GM12878 (cell line): ENCODE measurements at regions not wholly inside any gene's neighbourhood (a gene's known extent, or its start where the extent isn't known, plus 50 kb on each side); places are given as distances from the start of the nearest gene placed in this dataset.

Experiments used
- BCL11A ChIP-seq: IDR thresholded peaks from 2 replicates; pipeline ENCODE4 v1.6.1; 2011; ENCODE audit warnings: low read depth, low read length
- BHLHE40 ChIP-seq, 2 experiments: fragments of 450-650 bp in 1 of 2; IDR thresholded peaks; 2 replicates each; pipeline ENCODE4 v1.6.1; 2011 to 2017; ENCODE audit warnings: low read depth in 2 of 2, borderline replicate concordance in 1 of 2, improper control_type of control experiment in 1 of 2, low read length in 1 of 2, mild to moderate bottlenecking in 1 of 2
- CEBPB ChIP-seq, 2 experiments: fragments of 150-350 bp in 1 of 2; IDR thresholded peaks; 2 replicates each; pipeline ENCODE4 v1.6.1; 2012 to 2014; ENCODE audit warnings: low read depth in 2 of 2, low read length in 2 of 2, borderline replicate concordance in 1 of 2, inconsistent platforms in 1 of 2
- CHD1 ChIP-seq: IDR thresholded peaks from 2 replicates; pipeline ENCODE4 v1.6.1; 2012; ENCODE audit warnings: low read depth, low read length, improper control_type of control experiment
- EGR1 ChIP-seq, 2 experiments: IDR thresholded peaks; 1 replicate in 1 of 2; 2 replicates in 1 of 2; pipeline ENCODE4 v1.6.1; 2011 to 2012; ENCODE audit warnings: low read depth in 2 of 2, low read length in 2 of 2, borderline replicate concordance in 1 of 2, mild to moderate bottlenecking in 1 of 2, moderate library complexity in 1 of 2
- MTA3 ChIP-seq: IDR thresholded peaks from 2 replicates; pipeline ENCODE4 v1.6.1; 2012; ENCODE audit warnings: low read length, inconsistent platforms, borderline replicate concordance
- MYB ChIP-seq: fragments of 150-350 bp; IDR thresholded peaks from 2 replicates; pipeline ENCODE4 v1.6.1; 2014; ENCODE audit warnings: mild to moderate bottlenecking, low read depth, low read length, borderline replicate concordance
- PAX5 ChIP-seq: IDR thresholded peaks from 2 replicates; pipeline ENCODE4 v1.6.1; 2011; ENCODE audit warnings: low read depth, low read length, borderline replicate concordance
- ZNF207 ChIP-seq: fragments of 450-650 bp; IDR thresholded peaks from 2 replicates; pipeline ENCODE4 v1.6.1; 2014; ENCODE audit warnings: antibody characterized with exemption, mild to moderate bottlenecking, borderline replicate concordance
- ZNF217 ChIP-seq: fragments of 450-650 bp; IDR thresholded peaks from 2 replicates; pipeline ENCODE4 v1.6.1; 2017; ENCODE audit warnings: antibody characterized with exemption, mild to moderate bottlenecking
- TF ChIP-seq, protein P1 (sequence below): fragments of 150-350 bp; IDR thresholded peaks from 2 replicates; pipeline ENCODE4 v1.6.1; 2016; ENCODE audit warnings: low read depth, low read length
- TF ChIP-seq, protein P2 (sequence below): IDR thresholded peaks from 2 replicates; pipeline ENCODE4 v1.6.1; 2012; ENCODE audit warnings: low read depth, low read length, improper control_type of control experiment
- TF ChIP-seq, protein P3 (sequence below): IDR thresholded peaks from 2 replicates; pipeline ENCODE4 v1.6.1; 2012; ENCODE audit warnings: mild to moderate bottlenecking, low read depth, low read length
- TF ChIP-seq, protein P4 (sequence below): fragments of 450-650 bp; IDR thresholded peaks from 2 replicates; pipeline ENCODE4 v1.6.1; 2017; ENCODE audit warnings: antibody characterized with exemption, mild to moderate bottlenecking, moderate library complexity
- TF ChIP-seq, protein P5 (sequence below): fragments of 450-650 bp; formaldehyde crosslinking; IDR thresholded peaks from 2 replicates; pipeline ENCODE4 v1.5.0; 2022; ENCODE audit warnings: mild to moderate bottlenecking, missing genetic modification characterization

DNA sequence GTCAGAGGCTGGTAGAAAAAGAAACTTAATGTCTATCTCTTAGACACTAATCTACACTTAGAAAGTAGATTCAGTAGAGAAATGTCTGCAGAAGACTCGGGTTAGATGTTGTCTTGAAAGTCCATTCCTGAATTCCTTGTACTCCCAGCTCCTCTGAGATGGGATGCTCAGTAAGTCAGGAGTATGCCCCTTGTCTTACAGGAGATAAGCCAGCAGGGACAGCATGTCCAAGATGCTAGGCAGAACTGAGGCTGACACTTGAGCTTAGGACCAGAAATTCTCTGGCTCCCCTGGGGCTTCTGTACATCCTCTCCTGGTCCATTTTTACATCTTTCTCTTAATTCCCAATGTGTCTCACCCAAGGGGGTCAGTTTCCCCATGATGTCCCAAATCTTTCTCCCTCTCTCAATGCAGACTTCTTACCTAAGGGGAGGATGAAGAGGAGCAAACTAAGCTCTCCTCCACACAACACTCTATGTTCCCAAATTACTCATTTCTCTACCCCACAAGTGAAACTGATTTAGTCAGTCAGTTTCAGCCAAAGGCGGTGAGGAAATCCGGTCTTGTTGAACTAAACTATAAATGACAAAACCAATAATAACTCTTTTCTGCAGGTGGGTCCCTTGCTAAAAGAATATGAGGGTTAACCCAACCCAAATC, 558.2 kb upstream of the DIPK2B start (continued):
- TF ChIP-seq, protein P1, sequence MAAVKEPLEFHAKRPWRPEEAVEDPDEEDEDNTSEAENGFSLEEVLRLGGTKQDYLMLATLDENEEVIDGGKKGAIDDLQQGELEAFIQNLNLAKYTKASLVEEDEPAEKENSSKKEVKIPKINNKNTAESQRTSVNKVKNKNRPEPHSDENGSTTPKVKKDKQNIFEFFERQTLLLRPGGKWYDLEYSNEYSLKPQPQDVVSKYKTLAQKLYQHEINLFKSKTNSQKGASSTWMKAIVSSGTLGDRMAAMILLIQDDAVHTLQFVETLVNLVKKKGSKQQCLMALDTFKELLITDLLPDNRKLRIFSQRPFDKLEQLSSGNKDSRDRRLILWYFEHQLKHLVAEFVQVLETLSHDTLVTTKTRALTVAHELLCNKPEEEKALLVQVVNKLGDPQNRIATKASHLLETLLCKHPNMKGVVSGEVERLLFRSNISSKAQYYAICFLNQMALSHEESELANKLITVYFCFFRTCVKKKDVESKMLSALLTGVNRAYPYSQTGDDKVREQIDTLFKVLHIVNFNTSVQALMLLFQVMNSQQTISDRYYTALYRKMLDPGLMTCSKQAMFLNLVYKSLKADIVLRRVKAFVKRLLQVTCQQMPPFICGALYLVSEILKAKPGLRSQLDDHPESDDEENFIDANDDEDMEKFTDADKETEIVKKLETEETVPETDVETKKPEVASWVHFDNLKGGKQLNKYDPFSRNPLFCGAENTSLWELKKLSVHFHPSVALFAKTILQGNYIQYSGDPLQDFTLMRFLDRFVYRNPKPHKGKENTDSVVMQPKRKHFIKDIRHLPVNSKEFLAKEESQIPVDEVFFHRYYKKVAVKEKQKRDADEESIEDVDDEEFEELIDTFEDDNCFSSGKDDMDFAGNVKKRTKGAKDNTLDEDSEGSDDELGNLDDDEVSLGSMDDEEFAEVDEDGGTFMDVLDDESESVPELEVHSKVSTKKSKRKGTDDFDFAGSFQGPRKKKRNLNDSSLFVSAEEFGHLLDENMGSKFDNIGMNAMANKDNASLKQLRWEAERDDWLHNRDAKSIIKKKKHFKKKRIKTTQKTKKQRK: no peak
- TF ChIP-seq EGR1 (IDR thresholded peaks at IDR 0.05; ENCODE audit: borderline replicate concordance in 1 of 2, low read depth in 2 of 2, low read length in 2 of 2) (peak in 1 of 2 experiments; percentile 54; a peak in 1 of 3 replicates), CHD1 (no peak), MYB (no peak), BHLHE40 (IDR thresholded peaks at IDR 0.05; ENCODE audit: borderline replicate concordance in 1 of 2, low read depth in 2 of 2, low read length in 1 of 2) (peak in 1 of 2 experiments; percentile 46; a peak in 1 of 4 replicates), BCL11A (peak; percentile 94), CEBPB (IDR thresholded peaks at IDR 0.05; ENCODE audit: borderline replicate concordance in 1 of 2, low read depth in 2 of 2, low read length in 2 of 2) (peak in 1 of 2 experiments; percentile 86; a peak in 2 of 4 replicates), PAX5 (peak; percentile 60; the same call in 1 of the 2 replicates), MTA3 (peak; percentile 95), ZNF207 (no peak), ZNF217 (0 out of 2 replicates have a peak, but pooled peaks have one; percentile 58)
- TF ChIP-seq, protein P2, sequence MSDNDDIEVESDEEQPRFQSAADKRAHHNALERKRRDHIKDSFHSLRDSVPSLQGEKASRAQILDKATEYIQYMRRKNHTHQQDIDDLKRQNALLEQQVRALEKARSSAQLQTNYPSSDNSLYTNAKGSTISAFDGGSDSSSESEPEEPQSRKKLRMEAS: no peak
- TF ChIP-seq, protein P3, sequence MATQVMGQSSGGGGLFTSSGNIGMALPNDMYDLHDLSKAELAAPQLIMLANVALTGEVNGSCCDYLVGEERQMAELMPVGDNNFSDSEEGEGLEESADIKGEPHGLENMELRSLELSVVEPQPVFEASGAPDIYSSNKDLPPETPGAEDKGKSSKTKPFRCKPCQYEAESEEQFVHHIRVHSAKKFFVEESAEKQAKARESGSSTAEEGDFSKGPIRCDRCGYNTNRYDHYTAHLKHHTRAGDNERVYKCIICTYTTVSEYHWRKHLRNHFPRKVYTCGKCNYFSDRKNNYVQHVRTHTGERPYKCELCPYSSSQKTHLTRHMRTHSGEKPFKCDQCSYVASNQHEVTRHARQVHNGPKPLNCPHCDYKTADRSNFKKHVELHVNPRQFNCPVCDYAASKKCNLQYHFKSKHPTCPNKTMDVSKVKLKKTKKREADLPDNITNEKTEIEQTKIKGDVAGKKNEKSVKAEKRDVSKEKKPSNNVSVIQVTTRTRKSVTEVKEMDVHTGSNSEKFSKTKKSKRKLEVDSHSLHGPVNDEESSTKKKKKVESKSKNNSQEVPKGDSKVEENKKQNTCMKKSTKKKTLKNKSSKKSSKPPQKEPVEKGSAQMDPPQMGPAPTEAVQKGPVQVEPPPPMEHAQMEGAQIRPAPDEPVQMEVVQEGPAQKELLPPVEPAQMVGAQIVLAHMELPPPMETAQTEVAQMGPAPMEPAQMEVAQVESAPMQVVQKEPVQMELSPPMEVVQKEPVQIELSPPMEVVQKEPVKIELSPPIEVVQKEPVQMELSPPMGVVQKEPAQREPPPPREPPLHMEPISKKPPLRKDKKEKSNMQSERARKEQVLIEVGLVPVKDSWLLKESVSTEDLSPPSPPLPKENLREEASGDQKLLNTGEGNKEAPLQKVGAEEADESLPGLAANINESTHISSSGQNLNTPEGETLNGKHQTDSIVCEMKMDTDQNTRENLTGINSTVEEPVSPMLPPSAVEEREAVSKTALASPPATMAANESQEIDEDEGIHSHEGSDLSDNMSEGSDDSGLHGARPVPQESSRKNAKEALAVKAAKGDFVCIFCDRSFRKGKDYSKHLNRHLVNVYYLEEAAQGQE: no peak; the same call in 1 of the 2 replicates
- TF ChIP-seq, protein P4, sequence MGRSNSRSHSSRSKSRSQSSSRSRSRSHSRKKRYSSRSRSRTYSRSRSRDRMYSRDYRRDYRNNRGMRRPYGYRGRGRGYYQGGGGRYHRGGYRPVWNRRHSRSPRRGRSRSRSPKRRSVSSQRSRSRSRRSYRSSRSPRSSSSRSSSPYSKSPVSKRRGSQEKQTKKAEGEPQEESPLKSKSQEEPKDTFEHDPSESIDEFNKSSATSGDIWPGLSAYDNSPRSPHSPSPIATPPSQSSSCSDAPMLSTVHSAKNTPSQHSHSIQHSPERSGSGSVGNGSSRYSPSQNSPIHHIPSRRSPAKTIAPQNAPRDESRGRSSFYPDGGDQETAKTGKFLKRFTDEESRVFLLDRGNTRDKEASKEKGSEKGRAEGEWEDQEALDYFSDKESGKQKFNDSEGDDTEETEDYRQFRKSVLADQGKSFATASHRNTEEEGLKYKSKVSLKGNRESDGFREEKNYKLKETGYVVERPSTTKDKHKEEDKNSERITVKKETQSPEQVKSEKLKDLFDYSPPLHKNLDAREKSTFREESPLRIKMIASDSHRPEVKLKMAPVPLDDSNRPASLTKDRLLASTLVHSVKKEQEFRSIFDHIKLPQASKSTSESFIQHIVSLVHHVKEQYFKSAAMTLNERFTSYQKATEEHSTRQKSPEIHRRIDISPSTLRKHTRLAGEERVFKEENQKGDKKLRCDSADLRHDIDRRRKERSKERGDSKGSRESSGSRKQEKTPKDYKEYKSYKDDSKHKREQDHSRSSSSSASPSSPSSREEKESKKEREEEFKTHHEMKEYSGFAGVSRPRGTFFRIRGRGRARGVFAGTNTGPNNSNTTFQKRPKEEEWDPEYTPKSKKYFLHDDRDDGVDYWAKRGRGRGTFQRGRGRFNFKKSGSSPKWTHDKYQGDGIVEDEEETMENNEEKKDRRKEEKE: no peak
- TF ChIP-seq, protein P5, sequence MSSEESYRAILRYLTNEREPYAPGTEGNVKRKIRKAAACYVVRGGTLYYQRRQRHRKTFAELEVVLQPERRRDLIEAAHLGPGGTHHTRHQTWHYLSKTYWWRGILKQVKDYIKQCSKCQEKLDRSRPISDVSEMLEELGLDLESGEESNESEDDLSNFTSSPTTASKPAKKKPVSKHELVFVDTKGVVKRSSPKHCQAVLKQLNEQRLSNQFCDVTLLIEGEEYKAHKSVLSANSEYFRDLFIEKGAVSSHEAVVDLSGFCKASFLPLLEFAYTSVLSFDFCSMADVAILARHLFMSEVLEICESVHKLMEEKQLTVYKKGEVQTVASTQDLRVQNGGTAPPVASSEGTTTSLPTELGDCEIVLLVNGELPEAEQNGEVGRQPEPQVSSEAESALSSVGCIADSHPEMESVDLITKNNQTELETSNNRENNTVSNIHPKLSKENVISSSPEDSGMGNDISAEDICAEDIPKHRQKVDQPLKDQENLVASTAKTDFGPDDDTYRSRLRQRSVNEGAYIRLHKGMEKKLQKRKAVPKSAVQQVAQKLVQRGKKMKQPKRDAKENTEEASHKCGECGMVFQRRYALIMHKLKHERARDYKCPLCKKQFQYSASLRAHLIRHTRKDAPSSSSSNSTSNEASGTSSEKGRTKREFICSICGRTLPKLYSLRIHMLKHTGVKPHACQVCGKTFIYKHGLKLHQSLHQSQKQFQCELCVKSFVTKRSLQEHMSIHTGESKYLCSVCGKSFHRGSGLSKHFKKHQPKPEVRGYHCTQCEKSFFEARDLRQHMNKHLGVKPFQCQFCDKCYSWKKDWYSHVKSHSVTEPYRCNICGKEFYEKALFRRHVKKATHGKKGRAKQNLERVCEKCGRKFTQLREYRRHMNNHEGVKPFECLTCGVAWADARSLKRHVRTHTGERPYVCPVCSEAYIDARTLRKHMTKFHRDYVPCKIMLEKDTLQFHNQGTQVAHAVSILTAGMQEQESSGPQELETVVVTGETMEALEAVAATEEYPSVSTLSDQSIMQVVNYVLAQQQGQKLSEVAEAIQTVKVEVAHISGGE (CRISPR knock-in tag): no peak
